ENCODE measurements at regions not wholly inside any gene's neighbourhood (a gene's known extent, or its start where the extent isn't known, plus 50 kb on each side); places are given as distances from the start of the nearest gene placed in this dataset.

DNA sequence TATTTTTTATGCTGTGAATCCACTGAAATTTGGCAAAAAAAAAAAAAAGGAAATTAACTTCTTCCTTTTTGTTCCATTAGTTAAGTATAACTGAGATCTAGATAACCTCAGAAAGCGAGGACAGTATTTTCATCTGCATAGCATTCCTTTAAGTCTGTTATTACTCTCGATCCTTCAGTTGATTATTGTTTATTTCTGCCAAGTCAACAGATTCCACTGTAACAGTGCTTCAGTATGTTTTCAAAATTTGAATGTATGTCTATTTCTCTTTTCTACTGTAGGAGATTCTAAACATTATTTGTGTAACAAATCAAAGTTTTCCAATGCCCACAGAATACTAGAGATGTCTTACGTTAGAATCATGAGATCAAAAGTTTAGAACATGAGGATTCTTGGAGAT lies 133.1 kb upstream of the RGPD4 start:
- TF ChIP-seq GATA2 (IDR thresholded peaks at IDR 0.05; ENCODE audit: low read depth, low read length) (no peak), GATA3 (IDR thresholded peaks at IDR 0.05; ENCODE audit: low read depth, low read length) (no peak)

Measured in SH-SY5Y (cell line).